ENCODE measurements at regions not wholly inside any gene's neighbourhood (a gene's known extent, or its start where the extent isn't known, plus 50 kb on each side); places are given as distances from the start of the nearest gene placed in this dataset.
"Not testable (repeated sequence)": the region's sequence is repeated elsewhere in the genome, so short reads cannot be mapped to it uniquely, and the experiment has no call there.

DNA sequence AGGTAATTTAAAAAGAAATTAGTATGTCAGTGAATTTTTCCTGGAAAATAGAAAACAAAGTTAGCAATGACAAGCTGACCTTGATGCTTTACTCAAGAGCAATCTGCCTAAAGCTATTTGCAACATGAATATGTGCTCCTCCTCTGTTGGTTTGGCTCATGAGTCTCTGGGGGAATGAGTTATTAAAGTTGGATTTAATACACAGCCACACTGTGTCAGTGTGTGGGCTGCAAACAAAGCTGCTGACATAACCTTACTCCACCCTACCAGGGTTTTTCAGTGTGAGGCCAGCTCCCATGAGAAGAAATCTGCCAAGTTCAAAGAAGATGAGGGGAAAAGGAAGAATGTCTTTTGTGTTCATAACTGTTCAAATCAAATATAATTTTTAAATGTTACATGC is 280.5 kb downstream of the TLL1 start:
- DNase-seq (ENCODE audit: extremely low read depth in 1 of 11, low read depth in 9 of 11, low spot score in 4 of 11) = no peak

DNA sequence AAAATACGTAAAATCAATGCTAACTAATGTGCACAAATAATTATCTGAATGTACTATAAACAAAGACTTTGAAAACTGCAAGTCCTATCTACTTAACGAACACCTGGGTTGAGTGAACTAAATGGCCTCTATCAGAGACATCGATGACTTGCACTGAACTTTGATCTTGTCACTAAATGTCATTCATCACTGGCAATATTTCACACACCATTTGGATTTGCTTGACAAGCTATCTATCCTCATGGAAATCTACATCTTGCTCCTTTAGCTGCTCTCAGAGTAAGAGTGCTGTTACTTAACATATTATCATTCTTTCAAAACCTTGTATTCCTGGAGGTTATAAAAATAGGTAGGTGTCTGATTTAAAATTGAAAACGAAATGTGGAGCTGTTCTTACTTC is 289.3 kb downstream of the TLL1 start:
- no peak for DNase-seq (ENCODE audit: extremely low read depth in 1 of 11, low read depth in 9 of 11, low spot score in 4 of 11)

GRCh38 chr4:166165829-166166420 is 292.9 kb downstream of the TLL1 start:
- peak; percentile 41 to 76 (median 67) for DNase-seq (ENCODE audit: extremely low read depth in 1 of 11, low read depth in 9 of 11, low spot score in 4 of 11)

GRCh38 chr4:166169111-166169510 is 296.1 kb downstream of the TLL1 start:
- no peak for DNase-seq (ENCODE audit: extremely low read depth in 1 of 11, low read depth in 9 of 11, low spot score in 4 of 11)

GRCh38 chr4:166172619-166173018 is 299.6 kb downstream of the TLL1 start:
- no peak for DNase-seq (ENCODE audit: extremely low read depth in 1 of 11, low read depth in 9 of 11, low spot score in 4 of 11)

DNA sequence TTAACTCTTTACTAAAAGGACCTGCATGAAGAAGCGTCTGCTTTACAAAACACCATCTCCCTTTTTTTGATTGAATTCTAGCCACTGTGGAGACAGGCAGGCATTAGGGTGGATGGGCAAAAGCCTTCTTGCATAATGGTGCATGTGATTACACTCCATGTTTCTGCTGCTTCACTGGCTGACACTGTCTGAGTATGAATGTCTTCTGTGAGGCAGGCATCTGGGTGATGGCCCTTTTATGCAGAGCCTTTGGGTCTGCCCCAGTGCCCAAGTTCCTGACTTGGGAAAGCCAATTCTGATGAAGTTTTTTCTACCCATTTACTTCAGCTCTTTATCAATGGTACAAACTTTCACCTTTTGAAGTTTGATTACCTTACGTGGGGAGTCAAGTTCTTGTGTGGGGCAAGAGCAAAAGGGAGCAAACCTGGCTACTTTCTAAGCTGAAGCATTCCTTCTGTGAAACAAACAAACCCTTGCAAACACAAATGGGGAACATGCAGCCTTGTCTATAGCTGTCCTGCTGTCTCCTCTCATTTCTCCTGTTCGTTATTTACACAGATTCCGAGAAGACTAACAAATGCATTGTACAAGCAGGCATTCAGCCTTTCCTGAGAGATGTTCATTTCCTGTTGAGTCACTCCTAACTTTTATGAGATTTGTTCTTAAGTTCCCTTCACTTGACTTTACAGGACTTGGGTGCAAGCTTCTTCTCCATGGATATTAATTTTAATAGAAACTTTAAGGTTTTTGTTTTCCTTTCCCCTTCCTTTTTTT is 301.9 kb downstream of the TLL1 start:
- no peak for DNase-seq (ENCODE audit: extremely low read depth in 1 of 11, low read depth in 9 of 11, low spot score in 4 of 11)

- no peak for DNase-seq (ENCODE audit: extremely low read depth in 1 of 11, low read depth in 9 of 11, low spot score in 4 of 11)
Measured at GRCh38 chr4:166182145-166182544, 309.1 kb downstream of the TLL1 start.

DNA sequence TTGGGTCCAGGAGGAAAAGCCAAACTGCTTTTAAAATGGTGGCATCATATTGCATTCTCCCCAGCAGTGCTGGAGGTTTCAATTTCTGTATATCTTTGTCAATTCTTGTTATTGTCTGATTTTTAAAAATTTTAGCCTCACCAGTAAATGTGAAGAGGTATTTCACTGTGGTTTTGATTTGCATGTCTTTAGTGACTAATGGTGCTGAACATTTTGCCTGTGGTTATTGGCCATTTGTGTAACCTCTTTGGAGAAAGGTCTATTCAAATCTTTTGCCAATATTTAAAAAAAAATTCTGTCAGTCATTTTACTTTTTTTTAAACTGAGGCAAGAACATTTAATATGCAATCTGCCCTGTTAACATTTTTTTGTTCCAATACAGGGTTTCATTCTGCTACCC is 322.1 kb downstream of the TLL1 start:
- no peak for DNase-seq (ENCODE audit: extremely low read depth in 1 of 11, low read depth in 9 of 11, low spot score in 4 of 11)

GRCh38 chr4:166197166-166197565 is 324.1 kb downstream of the TLL1 start:
- DNase-seq (ENCODE audit: extremely low read depth in 1 of 11, low read depth in 9 of 11, low spot score in 4 of 11) = no peak

DNA sequence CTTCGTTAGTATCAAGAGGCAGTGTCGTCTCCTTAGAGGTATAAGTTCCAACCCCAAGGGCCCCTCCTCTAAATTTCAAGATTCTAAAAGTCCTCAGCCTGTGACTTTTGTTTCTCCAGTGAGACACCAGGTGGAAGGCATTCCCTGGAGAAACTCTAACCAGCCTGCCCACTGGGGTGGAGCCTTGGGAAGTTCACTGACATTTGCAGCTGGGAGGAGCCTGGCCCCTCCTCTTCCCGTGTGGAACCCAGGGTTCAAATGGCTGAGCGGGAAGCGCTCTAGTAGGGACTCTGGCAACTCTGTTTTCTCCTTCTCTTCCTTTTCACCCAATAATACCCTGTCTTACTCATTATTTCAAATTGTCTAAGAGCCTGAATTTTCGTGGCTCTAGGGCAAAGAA is 325.0 kb downstream of the TLL1 start:
- DNase-seq (ENCODE audit: extremely low read depth in 1 of 11, low read depth in 9 of 11, low spot score in 4 of 11) = no peak

DNA sequence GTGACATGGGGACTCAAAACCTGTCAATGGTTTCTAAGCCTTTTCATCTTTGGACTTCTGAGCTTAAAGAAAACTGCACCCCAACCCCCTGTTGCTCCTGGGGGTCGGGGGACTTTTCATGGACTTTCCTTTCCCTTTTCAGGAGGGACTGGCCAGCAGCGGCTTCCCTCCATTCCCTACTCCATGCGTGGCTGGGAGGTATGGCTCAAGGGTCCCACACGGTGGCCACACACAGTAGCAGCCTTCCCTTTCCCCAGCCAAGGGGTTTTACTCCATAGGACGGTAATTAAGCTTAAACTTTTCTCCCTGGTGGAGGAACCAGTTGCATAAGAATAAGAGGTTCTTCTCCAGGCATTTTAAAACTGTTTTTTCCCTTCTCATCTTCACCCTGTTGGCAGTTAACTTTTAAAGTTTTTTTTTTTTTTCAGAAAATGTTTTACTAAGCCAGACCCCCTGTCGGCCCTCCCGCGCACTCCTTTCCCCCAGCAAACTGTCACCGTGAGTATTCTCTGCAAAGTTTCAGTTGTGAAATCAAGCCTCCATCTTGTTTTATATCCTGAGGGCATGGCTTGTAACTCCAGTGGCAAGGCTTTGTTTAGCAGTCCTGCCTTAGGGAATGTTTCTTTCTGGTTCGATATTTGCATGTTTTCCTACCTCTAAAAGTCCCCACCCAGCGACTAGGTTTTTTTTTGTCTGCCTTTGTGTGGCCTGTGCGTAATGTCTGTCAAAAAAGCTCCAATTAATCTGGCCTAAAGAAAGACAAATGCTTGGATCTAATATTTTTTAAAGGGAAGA is 325.7 kb downstream of the TLL1 start:
- DNase-seq (ENCODE audit: extremely low read depth in 1 of 11, low read depth in 9 of 11, low spot score in 4 of 11) = no peak

DNA sequence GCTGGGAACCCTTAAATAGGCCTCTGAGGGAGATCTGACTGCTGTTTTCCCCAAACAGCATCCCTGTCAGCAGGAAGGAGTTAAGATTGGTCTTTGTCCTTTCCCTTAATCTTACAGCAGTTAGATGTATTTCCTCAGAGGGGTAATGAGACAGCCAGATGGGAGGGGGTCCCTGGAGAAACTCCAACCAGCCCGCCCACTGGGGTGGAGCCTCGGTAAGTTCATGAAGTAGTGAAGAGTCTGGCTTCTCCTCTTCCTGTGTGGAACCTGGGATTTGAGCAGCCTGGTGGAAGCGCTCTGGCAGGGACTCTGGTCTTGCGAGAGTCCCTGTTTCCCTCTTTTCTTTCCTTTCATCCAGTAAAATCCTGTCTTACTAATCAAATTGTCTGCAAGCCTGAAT is 330.0 kb downstream of the TLL1 start:
- no peak for DNase-seq (ENCODE audit: extremely low read depth in 1 of 11, low read depth in 9 of 11, low spot score in 4 of 11)

DNA sequence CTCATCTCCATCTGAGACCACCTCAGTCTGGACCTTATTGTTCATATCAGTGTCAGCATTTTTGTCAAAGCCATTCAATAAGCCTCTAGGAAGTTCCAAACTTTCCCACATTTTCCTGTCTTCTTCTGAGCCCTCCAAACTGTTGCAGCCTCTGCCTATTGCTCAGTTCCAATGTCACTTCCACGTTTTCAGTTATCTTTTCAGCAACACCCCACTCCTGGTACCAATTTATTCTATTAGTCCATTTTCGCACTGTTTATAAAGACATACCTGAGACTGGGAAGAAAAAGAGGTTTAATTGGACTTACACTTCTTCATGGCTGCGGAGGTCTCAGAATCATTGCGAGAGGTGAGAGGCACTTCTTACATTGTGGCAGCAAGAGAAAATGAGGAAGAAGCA is 339.3 kb downstream of the TLL1 start:
- not testable (repeated sequence) for DNase-seq (ENCODE audit: extremely low read depth in 1 of 11, low read depth in 9 of 11, low spot score in 4 of 11)

- no peak for DNase-seq (ENCODE audit: extremely low read depth in 1 of 11, low read depth in 9 of 11, low spot score in 4 of 11)
Measured at GRCh38 chr4:166222271-166222670, 349.2 kb downstream of the TLL1 start.

DNA sequence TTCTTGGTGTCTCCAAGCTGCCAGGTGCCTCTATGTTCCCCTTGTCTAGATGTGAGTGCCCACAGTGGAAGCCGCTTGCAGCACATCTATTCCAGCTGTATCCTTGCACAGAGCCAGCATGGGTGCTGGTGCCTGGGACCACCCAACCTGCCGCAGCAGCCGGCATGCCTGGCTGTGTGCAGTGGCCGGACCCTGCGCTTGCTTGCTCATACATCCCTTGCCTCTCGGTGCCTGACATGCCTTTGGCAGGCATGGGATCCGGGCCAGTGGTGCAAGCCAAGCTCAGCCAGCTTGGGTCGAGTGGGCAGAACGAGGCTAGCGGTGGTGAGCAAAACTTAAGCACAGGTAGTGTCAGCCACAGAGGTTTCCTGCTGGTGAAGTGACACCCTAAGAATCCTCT is 355.1 kb downstream of the TLL1 start:
- no peak for DNase-seq (ENCODE audit: extremely low read depth in 1 of 11, low read depth in 9 of 11, low spot score in 4 of 11)

DNA sequence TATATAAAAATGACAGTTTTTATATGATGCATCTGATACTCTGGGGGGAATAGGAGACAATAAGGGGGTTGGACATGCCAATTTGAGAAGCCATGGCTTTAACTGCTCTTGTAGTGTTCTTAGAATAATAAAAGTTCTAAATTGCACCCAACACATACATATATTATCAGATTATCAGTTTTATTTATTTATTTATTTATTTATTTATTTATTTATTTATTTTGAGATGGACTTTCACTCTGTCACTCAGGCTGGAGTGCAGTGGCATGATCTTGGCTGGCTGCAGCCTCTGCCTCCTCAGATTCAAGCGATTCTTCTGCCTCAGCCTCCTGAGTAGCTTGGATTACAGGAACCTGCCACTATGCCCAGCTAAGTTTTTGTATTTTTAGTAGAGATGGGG is 356.8 kb downstream of the TLL1 start:
- DNase-seq (ENCODE audit: extremely low read depth in 1 of 11, low read depth in 9 of 11, low spot score in 4 of 11) = no peak

GRCh38 chr4:166230841-166231240 is 357.8 kb downstream of the TLL1 start:
- DNase-seq (ENCODE audit: extremely low read depth in 1 of 11, low read depth in 9 of 11, low spot score in 4 of 11) = no peak

- DNase-seq (ENCODE audit: extremely low read depth in 1 of 11, low read depth in 9 of 11, low spot score in 4 of 11) = no peak
Measured at GRCh38 chr4:166239354-166239753, 366.3 kb downstream of the TLL1 start.

DNA sequence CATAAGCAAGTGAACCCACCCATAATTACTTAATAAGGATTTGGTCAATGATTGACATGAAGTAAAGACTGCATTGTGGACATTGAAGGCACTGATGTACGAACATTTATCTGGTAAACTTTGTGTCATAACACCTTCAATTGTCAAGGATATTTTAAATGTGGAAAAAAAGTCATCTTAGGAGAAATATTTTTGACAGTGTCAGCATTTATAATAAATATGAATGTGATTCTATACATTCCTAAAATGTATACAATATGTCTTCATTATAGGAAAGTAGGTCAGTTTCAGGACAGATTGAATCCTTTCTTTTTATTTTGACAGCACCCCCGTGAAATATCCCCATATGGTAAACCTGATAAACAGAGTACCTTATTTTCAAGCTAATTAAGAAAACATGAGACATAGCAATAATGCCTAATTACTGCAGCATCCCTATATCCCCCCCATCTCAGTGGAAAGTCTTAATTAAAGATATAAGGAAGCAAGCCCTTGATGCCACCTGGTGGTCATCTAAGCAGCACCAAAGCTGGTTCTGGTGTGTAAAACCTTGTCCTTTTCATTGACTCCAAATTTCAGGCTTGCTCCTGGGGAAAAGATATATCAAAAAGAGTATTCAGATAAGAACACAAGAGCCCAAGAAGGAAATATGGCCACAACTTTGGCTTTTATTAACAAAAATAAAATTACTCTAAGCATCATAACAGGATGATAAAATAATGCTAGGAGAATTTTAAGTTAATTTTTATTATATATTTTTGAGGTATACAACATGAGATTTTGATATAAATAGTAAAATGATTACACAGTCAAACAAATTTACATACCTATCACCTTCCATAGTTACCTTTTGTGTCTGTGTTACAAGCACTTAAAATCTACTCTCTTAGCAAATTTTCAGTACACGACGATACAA is 379.7 kb downstream of the TLL1 start:
- peak in 1 of 11 donors; percentile 3 for DNase-seq (ENCODE audit: extremely low read depth in 1 of 11, low read depth in 9 of 11, low spot score in 4 of 11)
